Transverse colon (tissue), 3 donors: ENCODE measurements at regions not wholly inside any gene's neighbourhood (a gene's known extent, or its start where the extent isn't known, plus 50 kb on each side); places are given as distances from the start of the nearest gene placed in this dataset.

Experiments used
- CTCF ChIP-seq, 5 experiments: fragments of 200-600 bp in 3 of 5; fragments of 450-650 bp in 2 of 5; sonication (generic) in 3 of 5; IDR thresholded peaks; 1 replicate in 2 of 5; 2 replicates in 3 of 5; pipeline ENCODE4 v1.5.1; 2016 to 2017; ENCODE audit warnings: antibody characterized with exemption in 5 of 5, inconsistent platforms in 3 of 5, mild to moderate bottlenecking in 2 of 5, moderate library complexity in 1 of 5
- POLR2A ChIP-seq: fragments of 450-650 bp; IDR thresholded peaks from one replicate; pipeline ENCODE4 v1.6.1; 2016; ENCODE audit warnings: antibody characterized with exemption, mild to moderate bottlenecking, moderate library complexity

- TF ChIP-seq CTCF (IDR thresholded peaks at IDR 0.05) (no peak), POLR2A (no peak)
Measured at GRCh38 chr21:16033193-16033592, 303.4 kb downstream of the USP25 start.
